Heart left ventricle (tissue), 16 donors: ENCODE measurements at regions not wholly inside any gene's neighbourhood (a gene's known extent, or its start where the extent isn't known, plus 50 kb on each side); places are given as distances from the start of the nearest gene placed in this dataset.

Source experiments
- ATAC-seq, 4 donors: fragments of 200-7000 bp; cut with Tn5 transposase; one replicate each; pipeline ENCODE4 v1.9.1; 2020 to 2022; ENCODE audit warnings: moderate library complexity in 4 of 4, mild to moderate bottlenecking in 3 of 4, moderate number of reproducible peaks in 1 of 4
- DNase-seq, 5 donors: peaks; one replicate each; pipeline ENCODE4 v3.0.0-alpha.2; 2020
- H3K27ac ChIP-seq, 12 donors: fragments of 200-600 bp; sonication (generic) in 4 of 12; one replicate each; pipeline versions ENCODE4 v1.5.0 to v1.8.0; 2016 to 2022; ENCODE audit warnings: mild to moderate bottlenecking in 2 of 12
- H3K27me3 ChIP-seq, 9 donors: fragments of 200-600 bp; sonication (generic) in 2 of 9; one replicate each; pipeline versions ENCODE4 v1.5.1 to v1.8.0; 2016 to 2022; ENCODE audit warnings: mild to moderate bottlenecking in 3 of 9
- H3K36me3 ChIP-seq, 9 donors: fragments of 200-600 bp; sonication (generic) in 2 of 9; one replicate each; pipeline versions ENCODE4 v1.5.0 to v1.8.0; 2018 to 2022; ENCODE audit warnings: mild to moderate bottlenecking in 2 of 9
- H3K4me1 ChIP-seq, 12 donors: fragments of 200-600 bp; sonication (generic) in 4 of 12; one replicate each; pipeline versions ENCODE4 v1.5.0 to v1.8.0; 2016 to 2022; ENCODE audit warnings: mild to moderate bottlenecking in 3 of 12
- H3K4me3 ChIP-seq, 12 donors: fragments of 200-600 bp; sonication (generic) in 4 of 12; one replicate each; pipeline versions ENCODE4 v1.5.0 to v1.8.0; 2017 to 2022; ENCODE audit warnings: mild to moderate bottlenecking in 9 of 12, moderate library complexity in 4 of 12
- H3K9me3 ChIP-seq, 12 donors: fragments of 200-600 bp; sonication (generic) in 4 of 12; one replicate each; pipeline versions ENCODE4 v1.5.0 to v1.8.0; 2016 to 2022; ENCODE audit warnings: mild to moderate bottlenecking in 1 of 12
- POLR2A ChIP-seq, 2 donors: fragments of 450-650 bp; IDR thresholded peaks; one replicate each; pipeline ENCODE4 v1.6.1; 2017; ENCODE audit warnings: antibody characterized with exemption in 2 of 2, mild to moderate bottlenecking in 2 of 2, moderate library complexity in 2 of 2
- WGBS, 4 donors: extraction: QIAGEN DNeasy Blood & Tissue Kit in 2 of 4; methylation state at CpG; one replicate each; pipeline versions ENCODE4 v1.1.5 to v1.1.7; 2013 to 2018; 5-methylcytosine and 5-hydroxymethylcytosine counted together
- intact Hi-C, 10 donors: fragments of 100-400 bp; cut with DNase I; formaldehyde crosslinking; loops; one replicate each; pipeline versions ENCODE4 v1.11.1 to v1.14.2; 2022
- TF ChIP-seq, protein P1 (sequence below), 12 donors: fragments of 200-600 bp; sonication (generic) in 4 of 12; IDR thresholded peaks; one replicate each; pipeline versions ENCODE4 v1.5.0 to v1.8.0; 2018 to 2022; ENCODE audit warnings: antibody characterized with exemption in 12 of 12, mild to moderate bottlenecking in 5 of 12
- donor health status: ischemic (EF 13 %, LVEDD 7.1; RV severe dilation, severe dysfunction).
- donor health status: healthy with polysubstance abuse.
- donor health status: DM: no; HTN: yes; CAD: no.
- donor health status: DM: no; HTN: no; CAD: no.
- donor health status: ischemic (EF 25% LVEDD 6.9; RV normal size, moderate dysfunction).
- donor health status: ischemic (EF 25% LVEDD 5.7; RV mildly dilated, moderate dysfunction).
- donor health status: healthy.
- donor health status: DM: yes; HTN: yes; CAD: no.
- donor health status: ischemic (EF 35%, LVEDD 5.7; RV mildly dilated, moderate dysfunction).
- donor health status: nonischemic (EF 11% LVEDD 7.7; RV severe dilation, severe dysfunction).
- donor health status: DM: yes; HTN: yes; CAD: no.
- donor health status: PGD.
- donor health status: ischemic (EF 29% LVEDD 5.4; RV normal size, mild dysfunction).
- donor health status: nonischemic (EF 23%, LVEDD 6.1; RV moderate dilation, normal function).

GRCh38 chr16:51439271-51439670, 288.2 kb upstream of the SALL1 start:
- 71 to 73% (median 72%) methylated on average over 5 of the region's 5 CpGs for WGBS, 4 donors
- ATAC-seq (no peak), DNase-seq (no peak)
- no peak overlapping the region for H3K4me3 ChIP-seq
- no peaks in the 10 kb centered on the region for H3K9me3 ChIP-seq
- intact Hi-C loops = no loop called here
- no peak overlapping the region for H3K27ac ChIP-seq
- peaks cover 0 to 40% (median 11%) of the 10 kb centered on the region in 9 donors for H3K27me3 ChIP-seq
- no peaks in the 10 kb centered on the region for H3K36me3 ChIP-seq
- TF ChIP-seq POLR2A (IDR thresholded peaks at IDR 0.05) = no peak
- TF ChIP-seq, protein P1, sequence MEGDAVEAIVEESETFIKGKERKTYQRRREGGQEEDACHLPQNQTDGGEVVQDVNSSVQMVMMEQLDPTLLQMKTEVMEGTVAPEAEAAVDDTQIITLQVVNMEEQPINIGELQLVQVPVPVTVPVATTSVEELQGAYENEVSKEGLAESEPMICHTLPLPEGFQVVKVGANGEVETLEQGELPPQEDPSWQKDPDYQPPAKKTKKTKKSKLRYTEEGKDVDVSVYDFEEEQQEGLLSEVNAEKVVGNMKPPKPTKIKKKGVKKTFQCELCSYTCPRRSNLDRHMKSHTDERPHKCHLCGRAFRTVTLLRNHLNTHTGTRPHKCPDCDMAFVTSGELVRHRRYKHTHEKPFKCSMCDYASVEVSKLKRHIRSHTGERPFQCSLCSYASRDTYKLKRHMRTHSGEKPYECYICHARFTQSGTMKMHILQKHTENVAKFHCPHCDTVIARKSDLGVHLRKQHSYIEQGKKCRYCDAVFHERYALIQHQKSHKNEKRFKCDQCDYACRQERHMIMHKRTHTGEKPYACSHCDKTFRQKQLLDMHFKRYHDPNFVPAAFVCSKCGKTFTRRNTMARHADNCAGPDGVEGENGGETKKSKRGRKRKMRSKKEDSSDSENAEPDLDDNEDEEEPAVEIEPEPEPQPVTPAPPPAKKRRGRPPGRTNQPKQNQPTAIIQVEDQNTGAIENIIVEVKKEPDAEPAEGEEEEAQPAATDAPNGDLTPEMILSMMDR (IDR thresholded peaks at IDR 0.05) = no peak
- no peaks in the 10 kb centered on the region for H3K4me1 ChIP-seq

GRCh38 chr16:51436742-51437141, 285.7 kb upstream of the SALL1 start:
- intact Hi-C loops = no loop called here
- 82 to 89% (median 85%) methylated on average over 1 of the region's 1 CpG for WGBS, 4 donors

DNA sequence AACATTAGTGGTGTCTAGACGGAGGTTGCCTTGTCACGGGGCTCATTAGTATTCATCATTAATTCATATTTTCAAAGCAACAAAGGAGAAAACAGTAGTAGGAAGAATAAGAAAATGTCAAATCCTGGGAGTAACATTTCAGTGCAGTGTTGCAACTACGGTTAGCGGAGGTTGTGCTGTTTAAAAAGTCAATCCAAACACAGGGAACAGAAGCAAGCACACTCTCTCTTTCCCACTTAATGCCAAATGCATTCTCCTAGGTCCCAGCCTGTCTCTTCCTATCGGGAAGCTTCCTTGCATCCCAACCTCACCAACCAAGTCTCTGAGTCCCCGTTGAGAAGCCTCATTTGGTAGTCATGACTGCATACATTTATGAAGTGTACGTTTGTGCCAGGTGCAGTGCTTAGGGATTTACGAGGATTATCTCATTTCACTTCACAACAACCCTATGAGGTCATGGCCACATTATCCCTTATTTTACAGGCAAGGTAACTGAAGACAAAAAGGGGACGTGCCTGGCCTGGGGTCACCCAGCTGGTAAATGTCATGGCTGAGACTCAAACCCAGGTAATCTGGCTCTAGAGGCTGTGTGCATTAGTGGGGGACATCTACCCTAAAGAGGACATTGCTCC, 283.6 kb upstream of the SALL1 start:
- no peaks in the 10 kb centered on the region for H3K9me3 ChIP-seq
- WGBS, 4 donors = 65 to 73% (median 67%) methylated on average over 9 of the region's 9 CpGs
- TF ChIP-seq POLR2A (IDR thresholded peaks at IDR 0.05) = no peak
- TF ChIP-seq, protein P1 (IDR thresholded peaks at IDR 0.05) = no peak
- no peak overlapping the region for H3K4me3 ChIP-seq
- intact Hi-C loops = no loop called here
- no peaks in the 10 kb centered on the region for H3K36me3 ChIP-seq
- H3K27ac ChIP-seq = no peak overlapping the region
- peaks cover 0 to 26% (median 0%) of the 10 kb centered on the region in 9 donors for H3K27me3 ChIP-seq
- DNase-seq (no peak), ATAC-seq (no peak)
- H3K4me1 ChIP-seq = no peaks in the 10 kb centered on the region

More at GRCh38 chr16:51436742-51437141, 285.7 kb upstream of the SALL1 start:
- Histone ChIP-seq H3K4me3 (no peak overlapping the region), H3K27ac (no peak overlapping the region), H3K36me3 (no peaks in the 10 kb centered on the region), H3K9me3 (no peaks in the 10 kb centered on the region), H3K27me3 (peaks cover 0 to 28% (median 9%) of the 10 kb centered on the region in 9 donors), H3K4me1 (no peaks in the 10 kb centered on the region)
- TF ChIP-seq, protein P1 (IDR thresholded peaks at IDR 0.05) = no peak
- no peak for TF ChIP-seq POLR2A (IDR thresholded peaks at IDR 0.05)
- DNase-seq (no peak), ATAC-seq (no peak)

DNA sequence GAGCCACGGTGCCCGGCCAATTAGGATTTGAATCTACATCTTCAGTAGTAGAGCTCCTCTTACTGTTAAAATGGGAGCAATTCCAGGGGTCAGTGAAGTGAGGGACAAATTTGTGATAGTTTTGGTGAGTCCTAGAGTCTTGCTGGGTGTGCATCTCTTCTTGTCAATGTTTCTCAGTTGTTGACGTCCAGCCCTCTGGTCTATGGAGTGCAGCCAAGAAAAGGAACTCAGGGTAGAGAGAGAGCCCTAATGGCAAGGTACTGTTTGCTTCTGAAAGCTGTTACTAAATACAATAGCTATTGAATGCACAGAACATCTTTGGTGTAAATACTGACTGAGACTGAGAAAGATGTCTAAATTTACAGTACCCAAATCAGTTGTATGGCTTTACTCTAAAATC, 282.5 kb upstream of the SALL1 start:
- intact Hi-C loops = no loop called here
- no peaks in the 10 kb centered on the region for H3K36me3 ChIP-seq
- 40 to 68% (median 58%) methylated on average over 3 of the region's 3 CpGs for WGBS, 4 donors
- ATAC-seq (no peak), DNase-seq (no peak)
- no peak overlapping the region for H3K27ac ChIP-seq
- H3K9me3 ChIP-seq = no peaks in the 10 kb centered on the region
- H3K27me3 ChIP-seq = peaks cover 0 to 18% (median 0%) of the 10 kb centered on the region in 9 donors
- no peaks in the 10 kb centered on the region for H3K4me1 ChIP-seq
- H3K4me3 ChIP-seq = no peak overlapping the region
- TF ChIP-seq POLR2A (IDR thresholded peaks at IDR 0.05) = no peak
